Epithelial cell of esophagus (primary cell): ENCODE measurements at regions not wholly inside any gene's neighbourhood (a gene's known extent, or its start where the extent isn't known, plus 50 kb on each side); places are given as distances from the start of the nearest gene placed in this dataset.

ENCODE experiments used
- DNase-seq: peaks from one replicate; pipeline ENCODE4 v3.0.0; 2010; ENCODE audit warnings: low read depth
- H3K4me3 ChIP-seq: 2 replicates; pipeline ENCODE4 v1.5.1; 2011; ENCODE audit warnings: mild to moderate bottlenecking, low read length, control low read depth
- CTCF ChIP-seq: IDR thresholded peaks from 2 replicates; pipeline ENCODE4 v1.5.1; 2011; ENCODE audit warnings: low read depth, mild to moderate bottlenecking, low read length, control low read depth, inconsistent platforms; ENCODE audit not compliant: insufficient read depth; ENCODE audit errors: missing control alignments

DNA sequence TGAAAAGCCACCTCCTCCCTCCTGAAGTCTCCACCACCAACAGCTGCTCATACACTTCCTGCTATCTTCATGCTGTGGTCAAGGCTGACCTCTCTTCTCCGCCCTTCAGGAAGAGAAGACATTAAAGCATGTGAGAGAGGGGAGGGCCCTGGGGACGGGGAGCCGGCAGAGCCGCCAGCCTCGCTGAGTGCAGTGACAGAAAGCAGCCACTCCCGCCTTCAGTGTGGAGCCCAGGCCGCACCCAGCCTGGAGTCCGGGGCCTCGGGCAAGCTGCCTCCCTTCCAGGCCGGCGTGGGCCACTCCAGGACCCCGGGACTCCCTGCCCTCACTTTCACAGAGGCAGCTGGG is 94.7 kb upstream of the TNRC6C start:
- no peak for TF ChIP-seq CTCF
- no peak for DNase-seq

GRCh38 chr17:77864234-77865111 is 94.0 kb upstream of the TNRC6C start:
- TF ChIP-seq CTCF = no peak
- DNase-seq = no peak
- H3K4me3 ChIP-seq = no peak overlapping the region

More for the DNA sequence above, 94.7 kb upstream of the TNRC6C start:
- no peak overlapping the region for H3K4me3 ChIP-seq

DNA sequence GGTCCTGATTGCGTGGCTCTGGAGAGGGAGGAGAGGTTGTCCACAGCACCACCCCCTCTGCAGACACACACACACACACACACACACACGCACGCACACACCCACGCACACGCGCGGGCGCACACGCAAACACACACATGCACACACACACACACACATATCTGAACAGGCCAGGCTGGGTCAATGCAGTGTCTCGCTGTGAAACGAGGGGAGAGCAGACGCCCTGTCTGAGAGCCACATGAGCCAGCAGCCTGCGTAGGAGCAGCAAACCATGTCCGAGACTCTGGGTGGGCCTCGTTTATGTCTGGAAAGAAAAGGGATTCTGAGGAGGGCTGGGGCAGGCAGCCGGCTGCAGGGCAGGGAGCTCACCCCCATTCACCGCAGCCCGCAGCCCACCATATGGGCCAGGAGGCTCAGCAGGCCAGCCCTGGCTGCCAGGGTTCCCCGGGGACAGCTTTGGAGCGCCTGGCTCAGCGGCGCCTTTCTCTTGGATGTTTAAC is 93.3 kb upstream of the TNRC6C start:
- no peak for TF ChIP-seq CTCF
- no peak overlapping the region for H3K4me3 ChIP-seq
- no peak for DNase-seq

GRCh38 chr17:77865716-77866115 is 92.8 kb upstream of the TNRC6C start:
- no peak overlapping the region for H3K4me3 ChIP-seq
- DNase-seq = no peak
- TF ChIP-seq CTCF = no peak

- no peak overlapping the region for H3K4me3 ChIP-seq
- TF ChIP-seq CTCF = no peak
- DNase-seq = no peak
Observed at GRCh38 chr17:77867308-77867781, 91.2 kb upstream of the TNRC6C start.

DNA sequence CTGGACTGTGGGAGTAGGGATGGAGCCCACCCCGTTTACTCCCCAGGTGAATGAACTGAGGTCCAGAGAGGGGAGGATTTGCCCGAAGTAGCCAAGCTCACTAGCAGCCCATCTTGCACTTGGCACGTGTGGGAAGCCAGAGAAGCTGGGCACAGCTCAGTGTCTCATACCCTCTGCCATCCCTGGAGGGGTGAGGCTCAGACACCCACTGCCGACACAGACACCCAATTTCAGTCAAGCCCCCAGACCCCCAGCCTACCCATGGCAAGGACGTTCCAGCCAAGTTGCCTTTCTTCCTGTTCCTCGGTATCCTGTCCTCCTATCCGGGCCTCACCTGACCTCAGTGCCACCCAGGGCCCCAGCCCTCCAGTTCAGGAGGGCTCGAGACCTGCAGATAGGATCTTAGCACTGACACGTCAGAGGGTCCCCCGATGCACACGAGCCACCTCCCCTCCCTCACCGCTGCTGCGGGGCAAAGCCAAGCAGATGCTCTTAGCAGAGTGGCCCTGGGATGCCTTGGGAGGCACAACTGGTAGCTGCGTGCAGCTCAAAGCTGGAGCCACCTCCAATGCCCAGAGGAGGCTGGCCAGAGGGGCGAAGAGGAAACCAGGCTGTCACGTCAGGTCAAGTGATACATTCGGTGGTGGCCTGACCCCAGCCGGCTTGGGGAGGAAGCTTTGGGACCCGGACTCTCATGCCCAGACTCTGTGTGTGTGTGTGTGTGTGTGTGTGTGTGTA is 90.4 kb upstream of the TNRC6C start:
- H3K4me3 ChIP-seq = no peak overlapping the region
- no peak for DNase-seq
- TF ChIP-seq CTCF = no peak
